Peyer's patch (tissue), 4 donors: ENCODE measurements at regions not wholly inside any gene's neighbourhood (a gene's known extent, or its start where the extent isn't known, plus 50 kb on each side); places are given as distances from the start of the nearest gene placed in this dataset.

Source experiments
- POLR2A ChIP-seq, 2 donors: fragments of 450-650 bp; IDR thresholded peaks; one replicate each; pipeline ENCODE4 v1.5.1; 2017; ENCODE audit warnings: antibody characterized with exemption in 2 of 2, mild to moderate bottlenecking in 2 of 2, moderate library complexity in 2 of 2
- TF ChIP-seq, protein P1 (sequence below), 6 experiments: fragments of 450-650 bp in 4 of 6; fragments of 200-600 bp in 2 of 6; sonication (generic) in 1 of 6; IDR thresholded peaks; one replicate each; pipeline ENCODE4 v1.5.1; 2017 to 2019; ENCODE audit warnings: antibody characterized with exemption in 6 of 6, mild to moderate bottlenecking in 3 of 6, moderate library complexity in 1 of 6

GRCh38 chr22:34736081-34736480, 329.9 kb upstream of the ISX start:
- no peak for TF ChIP-seq POLR2A (IDR thresholded peaks at IDR 0.05)
- TF ChIP-seq, protein P1, sequence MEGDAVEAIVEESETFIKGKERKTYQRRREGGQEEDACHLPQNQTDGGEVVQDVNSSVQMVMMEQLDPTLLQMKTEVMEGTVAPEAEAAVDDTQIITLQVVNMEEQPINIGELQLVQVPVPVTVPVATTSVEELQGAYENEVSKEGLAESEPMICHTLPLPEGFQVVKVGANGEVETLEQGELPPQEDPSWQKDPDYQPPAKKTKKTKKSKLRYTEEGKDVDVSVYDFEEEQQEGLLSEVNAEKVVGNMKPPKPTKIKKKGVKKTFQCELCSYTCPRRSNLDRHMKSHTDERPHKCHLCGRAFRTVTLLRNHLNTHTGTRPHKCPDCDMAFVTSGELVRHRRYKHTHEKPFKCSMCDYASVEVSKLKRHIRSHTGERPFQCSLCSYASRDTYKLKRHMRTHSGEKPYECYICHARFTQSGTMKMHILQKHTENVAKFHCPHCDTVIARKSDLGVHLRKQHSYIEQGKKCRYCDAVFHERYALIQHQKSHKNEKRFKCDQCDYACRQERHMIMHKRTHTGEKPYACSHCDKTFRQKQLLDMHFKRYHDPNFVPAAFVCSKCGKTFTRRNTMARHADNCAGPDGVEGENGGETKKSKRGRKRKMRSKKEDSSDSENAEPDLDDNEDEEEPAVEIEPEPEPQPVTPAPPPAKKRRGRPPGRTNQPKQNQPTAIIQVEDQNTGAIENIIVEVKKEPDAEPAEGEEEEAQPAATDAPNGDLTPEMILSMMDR (IDR thresholded peaks at IDR 0.05): no peak
